Mucosa of descending colon (tissue), 3 donors: ENCODE measurements at regions not wholly inside any gene's neighbourhood (a gene's known extent, or its start where the extent isn't known, plus 50 kb on each side); places are given as distances from the start of the nearest gene placed in this dataset.

Experiments used
- ATAC-seq: fragments of 200-7000 bp; cut with Tn5 transposase; one replicate; pipeline ENCODE4 v1.9.1; 2020; ENCODE audit warnings: mild to moderate bottlenecking, moderate library complexity
- DNase-seq, 3 donors: peaks; one replicate each; pipeline ENCODE4 v3.0.0-alpha.2; 2020
- H3K36me3 ChIP-seq: fragments of 200-600 bp; one replicate; pipeline ENCODE4 v1.8.0; 2021; ENCODE audit warnings: low read depth, mild to moderate bottlenecking
- H3K4me1 ChIP-seq: fragments of 200-600 bp; one replicate; pipeline ENCODE4 v1.8.0; 2021; ENCODE audit warnings: low read depth, mild to moderate bottlenecking
- H3K4me3 ChIP-seq: fragments of 200-600 bp; one replicate; pipeline ENCODE4 v1.8.0; 2021; ENCODE audit warnings: mild to moderate bottlenecking
- H3K9me3 ChIP-seq: fragments of 200-600 bp; one replicate; pipeline ENCODE4 v1.8.0; 2021; ENCODE audit warnings: mild to moderate bottlenecking
- intact Hi-C, 2 donors: fragments of 100-400 bp; cut with DNase I in 1 of 2; cut with micrococcal nuclease in 1 of 2; formaldehyde crosslinking; loops; one replicate each; pipeline versions ENCODE4 v1.11.0 to v1.11.1; 2022; cut with DNase I, micrococcal nuclease
- TF ChIP-seq, protein P1 (sequence below): fragments of 200-600 bp; IDR thresholded peaks from one replicate; pipeline ENCODE4 v1.8.0; 2022; ENCODE audit warnings: antibody characterized with exemption, mild to moderate bottlenecking
- donor health status: DM: no; HTN: no; CAD: no; lungs with moderate emphysema.
- donor health status: DM: no; HTN: no; CAD: no.
- donor health status: DM: no; HTN: yes; CAD: no.

GRCh38 chr4:154960476-154960875, 179.4 kb downstream of the RBM46 start:
- Histone ChIP-seq H3K4me1 (no peaks in the 10 kb centered on the region), H3K36me3 (no peaks in the 10 kb centered on the region), H3K4me3 (no peak overlapping the region), H3K9me3 (no peaks in the 10 kb centered on the region)
- ATAC-seq (no peak), DNase-seq (no peak)
- intact Hi-C loops = no loop called here
- TF ChIP-seq, protein P1, sequence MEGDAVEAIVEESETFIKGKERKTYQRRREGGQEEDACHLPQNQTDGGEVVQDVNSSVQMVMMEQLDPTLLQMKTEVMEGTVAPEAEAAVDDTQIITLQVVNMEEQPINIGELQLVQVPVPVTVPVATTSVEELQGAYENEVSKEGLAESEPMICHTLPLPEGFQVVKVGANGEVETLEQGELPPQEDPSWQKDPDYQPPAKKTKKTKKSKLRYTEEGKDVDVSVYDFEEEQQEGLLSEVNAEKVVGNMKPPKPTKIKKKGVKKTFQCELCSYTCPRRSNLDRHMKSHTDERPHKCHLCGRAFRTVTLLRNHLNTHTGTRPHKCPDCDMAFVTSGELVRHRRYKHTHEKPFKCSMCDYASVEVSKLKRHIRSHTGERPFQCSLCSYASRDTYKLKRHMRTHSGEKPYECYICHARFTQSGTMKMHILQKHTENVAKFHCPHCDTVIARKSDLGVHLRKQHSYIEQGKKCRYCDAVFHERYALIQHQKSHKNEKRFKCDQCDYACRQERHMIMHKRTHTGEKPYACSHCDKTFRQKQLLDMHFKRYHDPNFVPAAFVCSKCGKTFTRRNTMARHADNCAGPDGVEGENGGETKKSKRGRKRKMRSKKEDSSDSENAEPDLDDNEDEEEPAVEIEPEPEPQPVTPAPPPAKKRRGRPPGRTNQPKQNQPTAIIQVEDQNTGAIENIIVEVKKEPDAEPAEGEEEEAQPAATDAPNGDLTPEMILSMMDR = no peak

DNA sequence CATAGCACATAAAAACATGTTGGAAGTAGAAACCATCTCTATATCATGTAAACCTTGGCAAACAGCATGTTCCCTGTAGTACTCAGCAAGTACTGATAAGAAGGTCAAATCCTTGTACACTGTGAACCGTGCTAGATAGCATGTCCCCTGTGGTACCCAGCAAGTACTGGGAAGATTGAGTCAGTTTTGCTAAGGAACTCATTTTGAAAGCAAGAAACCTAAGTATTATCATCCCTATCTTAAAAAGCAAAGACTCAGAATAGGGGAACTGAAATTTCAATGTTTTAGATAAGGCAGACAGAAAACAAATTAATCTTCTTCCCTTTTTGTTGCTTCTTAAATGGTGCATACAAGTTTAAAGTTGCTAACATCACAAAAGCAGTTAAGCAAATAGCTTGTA, 180.2 kb downstream of the RBM46 start:
- no peaks in the 10 kb centered on the region for H3K9me3 ChIP-seq
- DNase-seq (no peak), ATAC-seq (no peak)
- intact Hi-C loops = no loop called here
- TF ChIP-seq, protein P1 = no peak
- no peaks in the 10 kb centered on the region for H3K36me3 ChIP-seq
- H3K4me1 ChIP-seq = no peaks in the 10 kb centered on the region
- H3K4me3 ChIP-seq = no peak overlapping the region

- Histone ChIP-seq H3K4me1 (no peaks in the 10 kb centered on the region), H3K9me3 (no peaks in the 10 kb centered on the region), H3K4me3 (no peak overlapping the region), H3K36me3 (no peaks in the 10 kb centered on the region)
- intact Hi-C loops = no loop called here
- no peak for ATAC-seq
- DNase-seq = no peak
- TF ChIP-seq, protein P1 = no peak
Observed at GRCh38 chr4:154973244-154974035, 192.4 kb downstream of the RBM46 start.

GRCh38 chr4:154977228-154977627, 196.2 kb downstream of the RBM46 start:
- Histone ChIP-seq H3K36me3 (no peaks in the 10 kb centered on the region), H3K4me1 (no peaks in the 10 kb centered on the region), H3K9me3 (no peaks in the 10 kb centered on the region), H3K4me3 (no peak overlapping the region)
- TF ChIP-seq, protein P1 = no peak
- no peak for DNase-seq
- no peak for ATAC-seq
- intact Hi-C loops = no loop called here

GRCh38 chr4:154982187-154983047, 201.3 kb downstream of the RBM46 start:
- Histone ChIP-seq H3K9me3 (no peaks in the 10 kb centered on the region), H3K4me1 (no peaks in the 10 kb centered on the region), H3K4me3 (no peak overlapping the region), H3K36me3 (no peaks in the 10 kb centered on the region)
- peak in 2 of 3 donors; percentile 55 to 76 for DNase-seq
- TF ChIP-seq, protein P1 = peak; percentile 21
- peak; percentile 55 for ATAC-seq
- intact Hi-C loops = loop anchor here in 1 of 2 donors (5.0 kb wide), 1 partner anchor 370 kb away; no protein-coding TSS in a partner anchor
